ENCODE measurements at regions not wholly inside any gene's neighbourhood (a gene's known extent, or its start where the extent isn't known, plus 50 kb on each side); places are given as distances from the start of the nearest gene placed in this dataset.

DNA sequence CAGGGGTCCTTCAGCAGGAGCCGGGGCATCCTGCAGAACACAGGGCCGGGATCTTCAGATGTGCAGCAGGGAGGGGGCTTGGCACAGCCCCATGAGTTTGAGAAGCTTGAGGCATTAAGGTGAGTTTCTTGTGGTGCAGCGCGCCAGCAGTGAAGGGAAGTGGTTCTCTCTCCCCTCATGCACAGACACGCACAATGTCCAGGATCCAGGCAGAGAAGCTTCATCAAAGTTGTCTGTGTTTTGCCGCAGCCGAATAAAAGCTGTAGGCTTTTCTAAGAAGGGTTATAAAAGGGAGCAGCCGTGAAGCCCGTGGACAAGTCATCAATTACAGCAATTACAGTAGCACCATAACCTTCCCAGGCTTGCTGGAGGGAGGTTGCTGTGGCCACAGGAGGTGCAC, 491.0 kb upstream of the CDH4 start:
- no peak overlapping the region for H3K27ac ChIP-seq (ENCODE audit: low read length)
- TF ChIP-seq, protein P1, sequence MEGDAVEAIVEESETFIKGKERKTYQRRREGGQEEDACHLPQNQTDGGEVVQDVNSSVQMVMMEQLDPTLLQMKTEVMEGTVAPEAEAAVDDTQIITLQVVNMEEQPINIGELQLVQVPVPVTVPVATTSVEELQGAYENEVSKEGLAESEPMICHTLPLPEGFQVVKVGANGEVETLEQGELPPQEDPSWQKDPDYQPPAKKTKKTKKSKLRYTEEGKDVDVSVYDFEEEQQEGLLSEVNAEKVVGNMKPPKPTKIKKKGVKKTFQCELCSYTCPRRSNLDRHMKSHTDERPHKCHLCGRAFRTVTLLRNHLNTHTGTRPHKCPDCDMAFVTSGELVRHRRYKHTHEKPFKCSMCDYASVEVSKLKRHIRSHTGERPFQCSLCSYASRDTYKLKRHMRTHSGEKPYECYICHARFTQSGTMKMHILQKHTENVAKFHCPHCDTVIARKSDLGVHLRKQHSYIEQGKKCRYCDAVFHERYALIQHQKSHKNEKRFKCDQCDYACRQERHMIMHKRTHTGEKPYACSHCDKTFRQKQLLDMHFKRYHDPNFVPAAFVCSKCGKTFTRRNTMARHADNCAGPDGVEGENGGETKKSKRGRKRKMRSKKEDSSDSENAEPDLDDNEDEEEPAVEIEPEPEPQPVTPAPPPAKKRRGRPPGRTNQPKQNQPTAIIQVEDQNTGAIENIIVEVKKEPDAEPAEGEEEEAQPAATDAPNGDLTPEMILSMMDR (IDR thresholded peaks at IDR 0.05; ENCODE audit: low read length), result no peak
- TF ChIP-seq EZH2phosphoT487 (IDR thresholded peaks at IDR 0.05; ENCODE audit: low read length) (no peak), EZH2 (optimal IDR thresholded peaks at IDR 0.05; ENCODE audit: low read depth, low read length) (no peak)
- peak overlapping the region; percentile 41; the same call in 1 of the 2 replicates for H3K4me3 ChIP-seq (ENCODE audit: low read length)
- H3K4me2 ChIP-seq (ENCODE audit: low read depth, low read length), result peak overlapping the region; percentile 35
- H3K79me2 ChIP-seq (ENCODE audit: low read length), result no peaks in the 10 kb centered on the region
- no peaks in the 10 kb centered on the region for H3F3A ChIP-seq (ENCODE audit: insufficient read depth, low read length)
- H3K9me2 ChIP-seq (replicated peaks; ENCODE audit: insufficient read depth, low read length), result no peaks in the 10 kb centered on the region
- no peaks in the 10 kb centered on the region for H3K27me3 ChIP-seq (replicated peaks; ENCODE audit: insufficient read depth, low read length)
- no peaks in the 10 kb centered on the region for H4K20me1 ChIP-seq (ENCODE audit: insufficient read depth, low read length)
- peak overlapping the region; percentile 39; the same call in 1 of the 2 replicates for H2AFZ ChIP-seq (ENCODE audit: low read length)
- H3K9ac ChIP-seq (ENCODE audit: low read length), result no peak overlapping the region
- no peaks in the 10 kb centered on the region for H3K4me1 ChIP-seq (ENCODE audit: low read length)
- H3K36me3 ChIP-seq (replicated peaks; ENCODE audit: insufficient read depth, low read length), result no peaks in the 10 kb centered on the region
- no peak for DNase-seq
- H3K9me3 ChIP-seq (replicated peaks; ENCODE audit: insufficient read depth, low read length), result no peaks in the 10 kb centered on the region

- H3K4me3 ChIP-seq (ENCODE audit: low read length), result no peak overlapping the region
- no peaks in the 10 kb centered on the region for H4K20me1 ChIP-seq (ENCODE audit: insufficient read depth, low read length)
- H3K9me2 ChIP-seq (replicated peaks; ENCODE audit: insufficient read depth, low read length), result no peaks in the 10 kb centered on the region
- no peak overlapping the region for H3K9ac ChIP-seq (ENCODE audit: low read length)
- H3K4me1 ChIP-seq (ENCODE audit: low read length), result no peaks in the 10 kb centered on the region
- TF ChIP-seq EZH2phosphoT487 (IDR thresholded peaks at IDR 0.05; ENCODE audit: low read length) (no peak), EZH2 (optimal IDR thresholded peaks at IDR 0.05; ENCODE audit: low read depth, low read length) (no peak)
- TF ChIP-seq, protein P1 (IDR thresholded peaks at IDR 0.05; ENCODE audit: low read length), result no peak
- no peaks in the 10 kb centered on the region for H3K27me3 ChIP-seq (replicated peaks; ENCODE audit: insufficient read depth, low read length)
- no peak overlapping the region for H3K4me2 ChIP-seq (ENCODE audit: low read depth, low read length)
- no peaks in the 10 kb centered on the region for H3K36me3 ChIP-seq (replicated peaks; ENCODE audit: insufficient read depth, low read length)
- DNase-seq, result no peak
- H2AFZ ChIP-seq (ENCODE audit: low read length), result no peak overlapping the region
- H3K27ac ChIP-seq (ENCODE audit: low read length), result no peak overlapping the region
- H3K9me3 ChIP-seq (replicated peaks; ENCODE audit: insufficient read depth, low read length), result no peaks in the 10 kb centered on the region
- H3K79me2 ChIP-seq (ENCODE audit: low read length), result no peaks in the 10 kb centered on the region
- no peaks in the 10 kb centered on the region for H3F3A ChIP-seq (ENCODE audit: insufficient read depth, low read length)
Observed at GRCh38 chr20:60762386-60762785, 489.7 kb upstream of the CDH4 start.

DNA sequence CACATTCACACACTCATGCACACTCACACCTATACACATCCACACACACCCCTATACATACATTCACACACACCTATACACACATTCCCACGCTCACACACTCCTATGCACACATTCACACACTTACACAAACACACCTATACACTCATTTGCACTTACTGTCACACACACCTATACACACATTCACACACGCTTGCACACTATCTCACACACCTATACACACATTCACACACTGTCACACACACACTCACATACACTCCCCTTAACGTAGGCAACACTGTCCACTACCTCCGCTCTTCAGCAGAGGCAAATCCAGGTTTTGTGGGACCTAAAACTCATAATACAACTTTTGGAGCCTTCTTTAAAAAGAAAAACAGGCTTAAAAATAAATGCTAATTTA, 487.7 kb upstream of the CDH4 start:
- Histone ChIP-seq H3K9ac (ENCODE audit: low read length) (no peak overlapping the region), H3K4me2 (ENCODE audit: low read depth, low read length) (no peak overlapping the region), H3K4me3 (ENCODE audit: low read length) (no peak overlapping the region), H3K9me2 (replicated peaks; ENCODE audit: insufficient read depth, low read length) (no peaks in the 10 kb centered on the region), H2AFZ (ENCODE audit: low read length) (no peak overlapping the region), H3K79me2 (ENCODE audit: low read length) (no peaks in the 10 kb centered on the region), H3K9me3 (replicated peaks; ENCODE audit: insufficient read depth, low read length) (no peaks in the 10 kb centered on the region), H3F3A (ENCODE audit: insufficient read depth, low read length) (no peaks in the 10 kb centered on the region), H4K20me1 (ENCODE audit: insufficient read depth, low read length) (no peaks in the 10 kb centered on the region), H3K27ac (ENCODE audit: low read length) (no peak overlapping the region), H3K36me3 (replicated peaks; ENCODE audit: insufficient read depth, low read length) (no peaks in the 10 kb centered on the region), H3K4me1 (ENCODE audit: low read length) (no peaks in the 10 kb centered on the region), H3K27me3 (replicated peaks; ENCODE audit: insufficient read depth, low read length) (no peaks in the 10 kb centered on the region)
- TF ChIP-seq, protein P1 (IDR thresholded peaks at IDR 0.05; ENCODE audit: low read length), result no peak
- TF ChIP-seq EZH2 (optimal IDR thresholded peaks at IDR 0.05; ENCODE audit: low read depth, low read length), result no peak
- TF ChIP-seq EZH2phosphoT487 (IDR thresholded peaks at IDR 0.05; ENCODE audit: low read length), result no peak
- no peak for DNase-seq
